GM12865 (cell line): ENCODE measurements at regions not wholly inside any gene's neighbourhood (a gene's known extent, or its start where the extent isn't known, plus 50 kb on each side); places are given as distances from the start of the nearest gene placed in this dataset.

Source experiments
- DNase-seq: peaks from one replicate; pipeline ENCODE4 v3.0.0; 2010; ENCODE audit warnings: low read depth
- H3K4me3 ChIP-seq: 2 replicates; pipeline ENCODE4 v1.5.1; 2011; ENCODE audit warnings: mild to moderate bottlenecking, low read depth, low read length, control low read depth
- TF ChIP-seq, protein P1 (sequence below): IDR thresholded peaks from 2 replicates; pipeline ENCODE4 v1.5.1; 2011; ENCODE audit warnings: low read length, control low read depth, low read depth, inconsistent platforms; ENCODE audit not compliant: insufficient read depth; ENCODE audit errors: missing control alignments

DNA sequence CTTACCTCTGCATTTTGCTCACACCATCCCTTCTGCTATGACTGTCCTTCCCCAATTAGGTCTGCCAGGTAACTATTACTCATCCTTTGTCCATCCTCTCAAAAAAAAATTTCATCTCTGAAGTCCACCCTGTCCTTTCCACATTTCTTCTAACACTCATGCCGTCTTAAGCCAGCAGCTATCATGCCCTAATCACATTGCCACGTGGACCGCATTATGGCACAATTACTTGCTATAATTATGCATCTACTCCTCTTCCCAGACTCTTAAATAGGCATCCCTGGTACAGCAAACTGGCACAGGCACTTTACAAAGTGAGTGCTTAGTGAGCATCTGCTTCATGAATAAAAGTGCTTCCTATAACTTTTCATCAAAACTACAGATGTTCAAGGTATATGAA, 295.4 kb upstream of the ESRRG start:
- TF ChIP-seq, protein P1, sequence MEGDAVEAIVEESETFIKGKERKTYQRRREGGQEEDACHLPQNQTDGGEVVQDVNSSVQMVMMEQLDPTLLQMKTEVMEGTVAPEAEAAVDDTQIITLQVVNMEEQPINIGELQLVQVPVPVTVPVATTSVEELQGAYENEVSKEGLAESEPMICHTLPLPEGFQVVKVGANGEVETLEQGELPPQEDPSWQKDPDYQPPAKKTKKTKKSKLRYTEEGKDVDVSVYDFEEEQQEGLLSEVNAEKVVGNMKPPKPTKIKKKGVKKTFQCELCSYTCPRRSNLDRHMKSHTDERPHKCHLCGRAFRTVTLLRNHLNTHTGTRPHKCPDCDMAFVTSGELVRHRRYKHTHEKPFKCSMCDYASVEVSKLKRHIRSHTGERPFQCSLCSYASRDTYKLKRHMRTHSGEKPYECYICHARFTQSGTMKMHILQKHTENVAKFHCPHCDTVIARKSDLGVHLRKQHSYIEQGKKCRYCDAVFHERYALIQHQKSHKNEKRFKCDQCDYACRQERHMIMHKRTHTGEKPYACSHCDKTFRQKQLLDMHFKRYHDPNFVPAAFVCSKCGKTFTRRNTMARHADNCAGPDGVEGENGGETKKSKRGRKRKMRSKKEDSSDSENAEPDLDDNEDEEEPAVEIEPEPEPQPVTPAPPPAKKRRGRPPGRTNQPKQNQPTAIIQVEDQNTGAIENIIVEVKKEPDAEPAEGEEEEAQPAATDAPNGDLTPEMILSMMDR: no peak
- no peak for DNase-seq
- no peak overlapping the region for H3K4me3 ChIP-seq

DNA sequence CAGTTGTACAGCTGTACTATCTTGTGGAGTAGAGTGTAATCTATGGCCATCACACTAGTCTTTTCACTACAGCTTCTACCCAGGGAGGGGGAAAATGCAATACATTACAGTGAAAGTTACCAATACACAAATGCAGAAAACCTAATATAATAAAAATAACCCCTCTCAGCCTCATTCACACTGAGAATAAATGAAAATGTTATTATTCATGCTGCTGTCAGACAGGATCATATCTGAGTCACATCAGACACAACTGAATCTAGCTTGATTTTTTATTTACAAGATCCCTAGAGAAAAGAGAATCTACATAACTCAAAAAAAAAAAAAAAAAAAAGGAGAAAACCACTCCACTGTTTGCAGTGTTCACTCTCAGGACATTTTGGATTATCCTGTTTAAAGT, 293.9 kb upstream of the ESRRG start:
- H3K4me3 ChIP-seq: no peak overlapping the region
- TF ChIP-seq, protein P1: no peak
- no peak for DNase-seq

DNA sequence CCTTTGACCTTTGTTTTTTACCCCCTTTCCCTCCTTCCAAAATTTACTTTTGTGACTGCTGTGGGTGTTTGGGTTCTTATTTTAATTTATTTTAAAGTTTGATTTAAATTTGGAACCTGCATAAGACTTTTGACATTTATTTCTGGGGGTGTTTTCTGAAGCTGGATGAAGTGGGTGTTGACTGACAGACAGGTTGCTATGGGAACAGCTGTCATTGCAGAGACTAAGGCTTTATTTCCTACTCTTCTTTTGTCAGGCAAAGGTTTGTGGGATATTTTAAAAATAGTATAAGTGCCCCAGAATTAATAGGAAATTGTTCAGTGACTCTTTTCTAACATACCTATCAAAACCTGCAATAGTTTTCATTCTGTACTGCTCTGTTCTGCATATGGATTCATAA, 290.8 kb upstream of the ESRRG start:
- H3K4me3 ChIP-seq: no peak overlapping the region
- no peak for DNase-seq
- TF ChIP-seq, protein P1: no peak

DNA sequence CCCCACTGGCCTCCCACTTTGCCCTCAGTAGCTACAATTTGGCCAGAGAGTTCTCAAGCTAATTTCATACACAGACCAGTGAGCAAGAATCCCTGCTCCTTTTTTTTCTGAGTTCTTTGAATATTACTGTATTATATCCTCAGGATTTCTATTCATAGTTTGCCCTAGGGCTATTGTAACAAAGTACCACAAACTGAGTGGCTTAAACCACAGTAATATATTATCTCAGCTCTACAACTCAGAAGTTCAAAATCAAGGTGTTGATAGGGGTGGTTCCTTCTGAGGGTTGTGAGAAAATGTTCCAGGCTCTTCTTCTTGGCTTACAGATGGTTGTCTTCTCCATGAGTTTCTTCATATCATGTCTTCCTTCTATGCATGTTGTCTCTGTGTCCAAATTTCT, 289.4 kb upstream of the ESRRG start:
- H3K4me3 ChIP-seq: no peak overlapping the region
- TF ChIP-seq, protein P1: no peak
- DNase-seq: no peak

DNA sequence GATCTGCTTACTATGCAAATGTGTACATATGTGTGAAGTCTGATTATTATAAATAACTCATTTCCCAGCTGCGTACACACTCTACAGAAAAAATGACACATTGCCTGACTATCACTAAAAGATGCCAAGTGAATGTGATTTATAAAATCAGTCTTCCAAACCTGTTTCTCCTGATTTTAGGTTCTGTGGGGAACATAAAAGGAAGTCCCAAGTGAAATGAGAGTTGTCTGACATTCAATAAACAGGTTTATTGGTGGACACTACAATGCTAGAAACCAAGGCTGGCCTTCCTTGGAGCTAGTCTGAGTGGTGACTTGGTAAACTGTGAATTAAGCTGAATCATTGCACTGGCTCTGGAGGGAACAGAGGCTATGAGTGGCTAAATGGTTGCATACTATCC, 287.9 kb upstream of the ESRRG start:
- no peak for DNase-seq
- H3K4me3 ChIP-seq: no peak overlapping the region
- TF ChIP-seq, protein P1: no peak

DNA sequence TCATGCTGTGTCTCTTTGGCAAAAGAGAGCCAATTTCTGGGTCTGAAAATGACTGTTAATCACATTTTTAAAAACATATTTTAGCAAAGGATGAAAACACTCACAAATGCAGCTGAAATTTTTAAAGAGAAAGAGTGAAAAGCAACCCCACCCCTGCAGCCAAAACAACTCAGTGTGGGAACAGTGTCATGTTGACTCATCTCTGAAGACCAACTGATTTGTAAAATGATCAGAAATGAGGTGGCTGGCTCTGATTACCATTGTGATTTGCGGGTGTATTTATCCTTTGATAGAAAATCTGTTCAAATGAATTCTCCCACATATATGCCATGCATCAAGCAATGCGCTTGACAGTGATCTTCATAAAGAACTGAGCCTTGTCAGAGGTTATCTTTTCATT, 287.0 kb upstream of the ESRRG start:
- H3K4me3 ChIP-seq: no peak overlapping the region
- DNase-seq: no peak
- TF ChIP-seq, protein P1: no peak

DNA sequence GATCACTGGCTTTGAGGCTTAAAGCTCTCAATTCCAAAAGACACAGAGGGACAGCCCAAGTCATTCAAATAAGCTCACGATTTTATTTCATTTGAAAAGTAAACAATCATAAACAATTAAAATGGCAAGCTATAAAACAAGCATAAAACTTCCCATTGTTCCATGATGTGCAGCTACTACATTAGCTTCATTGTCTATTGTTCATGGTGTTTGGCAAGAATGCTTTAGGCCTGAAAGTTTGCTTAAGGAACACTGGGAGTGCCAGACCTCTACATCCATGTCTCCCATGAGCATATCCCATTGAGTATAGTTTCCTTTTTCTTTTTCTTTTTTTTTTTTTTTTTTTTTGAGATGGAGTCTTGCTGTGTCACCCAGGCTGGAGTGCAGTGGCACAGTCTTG, 286.1 kb upstream of the ESRRG start:
- no peak for DNase-seq
- no peak overlapping the region for H3K4me3 ChIP-seq
- TF ChIP-seq, protein P1: no peak
